WTC11 (cell line): ENCODE measurements at regions not wholly inside any gene's neighbourhood (a gene's known extent, or its start where the extent isn't known, plus 50 kb on each side); places are given as distances from the start of the nearest gene placed in this dataset.

Experiments
- ATAC-seq: fragments of 200-7000 bp; cut with Tn5 transposase; 2 replicates; pipeline ENCODE4 v1.10.0; 2021; ENCODE audit warnings: mild to moderate bottlenecking, moderate library complexity
- CTCF ChIA-PET: fragments of 300-600 bp; sonication (Branson Sonifier 250); formaldehyde crosslinking; loops from one replicate; lab custom pipeline; 2021; ENCODE audit warnings: antibody characterized with exemption; lab: Charles Lee
- POLR2A ChIA-PET: fragments of 350-600 bp; sonication (Branson Sonifier 250); formaldehyde crosslinking; loops from one replicate; lab custom pipeline; 2021; ENCODE audit warnings: antibody characterized with exemption; lab: Charles Lee
- DNase-seq: peaks from one replicate; pipeline ENCODE4 v3.0.0; 2021; ENCODE audit warnings: low spot score
- H3K27ac Mint-ChIP-seq: 2 replicates; pipeline ENCODE4 v1.8.0; 2021; ENCODE audit warnings: mixed read lengths
- H3K27me3 Mint-ChIP-seq: 2 replicates; pipeline ENCODE4 v1.8.0; 2021; ENCODE audit warnings: low read depth, mild to moderate bottlenecking, moderate library complexity, mixed read lengths
- H3K36me3 Mint-ChIP-seq: 2 replicates; pipeline ENCODE4 v1.8.0; 2021; ENCODE audit warnings: mixed read lengths
- H3K4me1 Mint-ChIP-seq: 2 replicates; pipeline ENCODE4 v1.8.0; 2022; ENCODE audit warnings: mixed read lengths
- H3K4me3 Mint-ChIP-seq: 2 replicates; pipeline ENCODE4 v1.8.0; 2021; ENCODE audit warnings: mild to moderate bottlenecking, moderate library complexity, mixed read lengths
- H3K9me3 Mint-ChIP-seq: 2 replicates; pipeline ENCODE4 v1.8.0; 2021; ENCODE audit warnings: mixed read lengths
- ARID4B ChIP-seq: sonication (generic); formaldehyde crosslinking; IDR thresholded peaks from 2 replicates; pipeline ENCODE4 v1.8.0; 2023; ENCODE audit warnings: missing genetic modification reagents, mild to moderate bottlenecking, borderline replicate concordance
- ATF3 ChIP-seq: sonication (generic); formaldehyde crosslinking; conservative IDR thresholded peaks from 2 replicates; pipeline ENCODE4 v1.8.1; 2022; ENCODE audit warnings: mild to moderate bottlenecking, missing genetic modification reagents
- ATF6 ChIP-seq: sonication (generic); formaldehyde crosslinking; IDR thresholded peaks from 2 replicates; pipeline ENCODE4 v1.8.1; 2023; ENCODE audit warnings: mild to moderate bottlenecking, missing genetic modification reagents
- CREB1 ChIP-seq: sonication (generic); formaldehyde crosslinking; IDR thresholded peaks from 2 replicates; pipeline ENCODE4 v1.8.0; 2023; ENCODE audit warnings: mild to moderate bottlenecking, missing genetic modification reagents
- E2F5 ChIP-seq: sonication (generic); formaldehyde crosslinking; IDR thresholded peaks from 2 replicates; pipeline ENCODE4 v1.8.1; 2022; ENCODE audit warnings: mild to moderate bottlenecking, moderate library complexity, missing genetic modification reagents
- GABPB1 ChIP-seq: sonication (generic); formaldehyde crosslinking; IDR thresholded peaks from 2 replicates; pipeline ENCODE4 v1.8.1; 2023; ENCODE audit warnings: mild to moderate bottlenecking, missing genetic modification reagents
- GRHL2 ChIP-seq: fragments of 250-450 bp; sonication (Bioruptor Pico); IDR thresholded peaks from 2 replicates; pipeline ENCODE4 v1.8.0; 2022; ENCODE audit warnings: mild to moderate bottlenecking, moderate library complexity; ENCODE audit not compliant: insufficient replicate concordance, severe bottlenecking
- GTF2I ChIP-seq: fragments of 250-450 bp; sonication (Bioruptor Pico); conservative IDR thresholded peaks from 2 replicates; pipeline ENCODE4 v1.4.0; 2021; ENCODE audit warnings: mild to moderate bottlenecking
- HMGXB4 ChIP-seq: sonication (generic); formaldehyde crosslinking; IDR thresholded peaks from 2 replicates; pipeline ENCODE4 v1.8.1; 2023; ENCODE audit warnings: mild to moderate bottlenecking, moderate library complexity, missing genetic modification reagents
- MXD4 ChIP-seq: fragments of 250-450 bp; sonication (Bioruptor Pico); IDR thresholded peaks from 2 replicates; pipeline ENCODE4 v1.8.0; 2021; ENCODE audit warnings: mild to moderate bottlenecking, moderate library complexity, borderline replicate concordance
- MYBL2 ChIP-seq: sonication (generic); formaldehyde crosslinking; IDR thresholded peaks from 2 replicates; pipeline ENCODE4 v1.8.1; 2023; ENCODE audit warnings: mild to moderate bottlenecking, moderate library complexity, missing genetic modification reagents
- NFATC4 ChIP-seq: fragments of 250-450 bp; sonication (Bioruptor Pico); IDR thresholded peaks from 2 replicates; pipeline ENCODE4 v1.9.0; 2021; ENCODE audit warnings: mild to moderate bottlenecking
- SMAD4 ChIP-seq: sonication (generic); formaldehyde crosslinking; IDR thresholded peaks from 2 replicates; pipeline ENCODE4 v1.8.0; 2022; ENCODE audit warnings: mild to moderate bottlenecking, missing genetic modification reagents
- SOX15 ChIP-seq: fragments of 250-450 bp; sonication (Bioruptor Pico); IDR thresholded peaks from 2 replicates; pipeline ENCODE4 v1.9.0; 2021; ENCODE audit warnings: mild to moderate bottlenecking
- USF2 ChIP-seq: sonication (generic); formaldehyde crosslinking; IDR thresholded peaks from 2 replicates; pipeline ENCODE4 v1.8.1; 2023; ENCODE audit warnings: mild to moderate bottlenecking, missing genetic modification reagents, moderate library complexity
- ZNF121 ChIP-seq: sonication (generic); formaldehyde crosslinking; IDR thresholded peaks from 2 replicates; pipeline ENCODE4 v1.8.0; 2023; ENCODE audit warnings: missing genetic modification reagents
- ZNF219 ChIP-seq: sonication (generic); formaldehyde crosslinking; IDR thresholded peaks from 2 replicates; pipeline ENCODE4 v1.8.0; 2023; ENCODE audit warnings: missing genetic modification reagents, mild to moderate bottlenecking, borderline replicate concordance
- ZNF263 ChIP-seq: sonication (generic); formaldehyde crosslinking; IDR thresholded peaks from 2 replicates; pipeline ENCODE4 v1.8.1; 2022; ENCODE audit warnings: low read depth, mild to moderate bottlenecking, moderate library complexity, missing genetic modification reagents
- ZNF281 ChIP-seq: sonication (generic); formaldehyde crosslinking; IDR thresholded peaks from 2 replicates; pipeline ENCODE4 v1.8.0; 2023; ENCODE audit warnings: mild to moderate bottlenecking, missing genetic modification reagents
- ZNF671 ChIP-seq: fragments of 250-450 bp; sonication (Bioruptor Pico); IDR thresholded peaks from 2 replicates; pipeline ENCODE4 v1.8.0; 2021; ENCODE audit warnings: mild to moderate bottlenecking

GRCh38 chr13:82560889-82561288 lies 1321.4 kb downstream of the SLITRK1 start:
- TF ChIP-seq ZNF671 (CRISPR knock-in tag): no peak
- no peaks in the 10 kb centered on the region for H3K27me3 Mint-ChIP-seq
- no peaks in the 10 kb centered on the region for H3K4me1 Mint-ChIP-seq
- POLR2A ChIA-PET: no interaction called here
- H3K36me3 Mint-ChIP-seq: no peaks in the 10 kb centered on the region
- CTCF ChIA-PET: no interaction called here
- DNase-seq: no peak
- no peak overlapping the region for H3K4me3 Mint-ChIP-seq
- H3K27ac Mint-ChIP-seq: no peak overlapping the region
- ATAC-seq: no peak
- no peaks in the 10 kb centered on the region for H3K9me3 Mint-ChIP-seq

- H3K4me1 Mint-ChIP-seq: no peaks in the 10 kb centered on the region
- no peak overlapping the region for H3K4me3 Mint-ChIP-seq
- no peak overlapping the region for H3K27ac Mint-ChIP-seq
- TF ChIP-seq ARID4B (CRISPR knock-in tag) (no peak), ZNF219 (no peak), HMGXB4 (no peak), ZNF263 (CRISPR knock-in tag) (no peak), GABPB1 (CRISPR knock-in tag) (no peak), ATF6 (no peak), GRHL2 (CRISPR knock-in tag) (no peak), SMAD4 (CRISPR knock-in tag) (no peak)
- H3K36me3 Mint-ChIP-seq: no peaks in the 10 kb centered on the region
- no peaks in the 10 kb centered on the region for H3K9me3 Mint-ChIP-seq
- CTCF ChIA-PET: no interaction called here
- no peak for ATAC-seq
- POLR2A ChIA-PET: no interaction called here
- DNase-seq: no peak
- H3K27me3 Mint-ChIP-seq: no peaks in the 10 kb centered on the region
These were observed 1359.4 kb downstream of the SLITRK1 start for GRCh38 chr13:82522872-82523271.

- DNase-seq (no peak), ATAC-seq (no peak)
- H3K36me3 Mint-ChIP-seq: no peaks in the 10 kb centered on the region
- H3K4me1 Mint-ChIP-seq: peaks cover 18% of the 10 kb centered on the region
- H3K9me3 Mint-ChIP-seq: no peaks in the 10 kb centered on the region
- no peaks in the 10 kb centered on the region for H3K27me3 Mint-ChIP-seq
- ChIA-PET POLR2A (no interaction called here), CTCF (no interaction called here)
- no peak overlapping the region for H3K4me3 Mint-ChIP-seq
- H3K27ac Mint-ChIP-seq: no peak overlapping the region
- TF ChIP-seq ZNF281 (CRISPR knock-in tag): no peak
- no peak for TF ChIP-seq ZNF121
- no peak for TF ChIP-seq MYBL2 (CRISPR knock-in tag)
- TF ChIP-seq CREB1 (CRISPR knock-in tag): no peak
- no peak for TF ChIP-seq ATF3 (CRISPR knock-in tag)
- no peak for TF ChIP-seq GTF2I (CRISPR knock-in tag)
- TF ChIP-seq NFATC4 (CRISPR knock-in tag): no peak
- TF ChIP-seq USF2 (CRISPR knock-in tag): no peak
- no peak for TF ChIP-seq MXD4
- no peak for TF ChIP-seq SOX15 (CRISPR knock-in tag)
- TF ChIP-seq E2F5 (CRISPR knock-in tag): no peak
These were observed 1375.4 kb downstream of the SLITRK1 start for GRCh38 chr13:82506805-82507414.
